ENCODE measurements at regions not wholly inside any gene's neighbourhood (a gene's known extent, or its start where the extent isn't known, plus 50 kb on each side); places are given as distances from the start of the nearest gene placed in this dataset.

DNA sequence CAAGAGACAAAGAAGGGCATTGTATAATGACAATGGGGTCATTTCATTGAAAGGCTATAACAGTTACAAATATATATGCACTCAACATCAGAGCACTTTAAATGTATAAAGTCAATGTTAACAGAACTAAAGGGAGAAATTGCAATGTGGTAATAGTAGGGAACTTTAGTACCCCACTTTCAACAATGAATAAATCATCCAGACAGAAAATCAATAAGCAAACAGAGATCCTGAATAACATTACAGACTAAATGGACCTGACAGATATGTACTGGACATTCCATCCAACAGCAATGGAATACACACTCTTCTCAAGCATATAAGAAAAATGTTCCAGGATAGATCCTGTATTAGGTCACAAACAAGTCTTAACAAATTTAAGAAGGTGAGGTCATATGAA is 90.5 kb upstream of the ALKAL2 start:
- TF ChIP-seq RFX5 (IDR thresholded peaks at IDR 0.05; ENCODE audit: low read length): no peak
- TF ChIP-seq, protein P1, sequence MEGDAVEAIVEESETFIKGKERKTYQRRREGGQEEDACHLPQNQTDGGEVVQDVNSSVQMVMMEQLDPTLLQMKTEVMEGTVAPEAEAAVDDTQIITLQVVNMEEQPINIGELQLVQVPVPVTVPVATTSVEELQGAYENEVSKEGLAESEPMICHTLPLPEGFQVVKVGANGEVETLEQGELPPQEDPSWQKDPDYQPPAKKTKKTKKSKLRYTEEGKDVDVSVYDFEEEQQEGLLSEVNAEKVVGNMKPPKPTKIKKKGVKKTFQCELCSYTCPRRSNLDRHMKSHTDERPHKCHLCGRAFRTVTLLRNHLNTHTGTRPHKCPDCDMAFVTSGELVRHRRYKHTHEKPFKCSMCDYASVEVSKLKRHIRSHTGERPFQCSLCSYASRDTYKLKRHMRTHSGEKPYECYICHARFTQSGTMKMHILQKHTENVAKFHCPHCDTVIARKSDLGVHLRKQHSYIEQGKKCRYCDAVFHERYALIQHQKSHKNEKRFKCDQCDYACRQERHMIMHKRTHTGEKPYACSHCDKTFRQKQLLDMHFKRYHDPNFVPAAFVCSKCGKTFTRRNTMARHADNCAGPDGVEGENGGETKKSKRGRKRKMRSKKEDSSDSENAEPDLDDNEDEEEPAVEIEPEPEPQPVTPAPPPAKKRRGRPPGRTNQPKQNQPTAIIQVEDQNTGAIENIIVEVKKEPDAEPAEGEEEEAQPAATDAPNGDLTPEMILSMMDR (IDR thresholded peaks at IDR 0.05): no peak
- no peak for TF ChIP-seq POLR2AphosphoS5 (IDR thresholded peaks at IDR 0.05; ENCODE audit: low read depth, low read length)
- no peak for TF ChIP-seq EP300 (IDR thresholded peaks at IDR 0.05; ENCODE audit: borderline replicate concordance in 1 of 2, low read depth in 1 of 2, low read length in 1 of 2)
- TF ChIP-seq RXRA (IDR thresholded peaks at IDR 0.05; ENCODE audit: borderline replicate concordance, low read depth): no peak
- no peak for TF ChIP-seq EZH2phosphoT487 (IDR thresholded peaks at IDR 0.05; ENCODE audit: borderline replicate concordance, low read depth)
- no peak for TF ChIP-seq SIN3A (IDR thresholded peaks at IDR 0.05; ENCODE audit: borderline replicate concordance, low read depth, low read length)
